ENCODE measurements at regions not wholly inside any gene's neighbourhood (a gene's known extent, or its start where the extent isn't known, plus 50 kb on each side); places are given as distances from the start of the nearest gene placed in this dataset.

- no peak overlapping the region for H2AFZ ChIP-seq (ENCODE audit: low read depth, low read length, poor library complexity, severe bottlenecking)
- no TSS peak for BruUV-seq (replicated peaks)
- DNase-seq (ENCODE audit: low read depth, low spot score), result peak; percentile 24
- H3K9me2 ChIP-seq (ENCODE audit: insufficient read depth), result no peaks in the 10 kb centered on the region
- no peaks in the 10 kb centered on the region for H3K9me3 ChIP-seq (ENCODE audit: control insufficient read depth in 1 of 2, insufficient read depth in 1 of 2, low read depth in 1 of 2, low read length in 2 of 2)
- ChIA-PET CTCF (no interaction called here), POLR2A (no interaction called here), RAD21 (ENCODE audit: low non-redundant PET in 1 of 2, low total read pairs in 2 of 2, uncharacterized antibody in 2 of 2, unreplicated experiment in 2 of 2) (no interaction called here)
- H3K27me3 ChIP-seq (ENCODE audit: insufficient read depth, low read length), result no peaks in the 10 kb centered on the region
- H3K4me1 ChIP-seq (ENCODE audit: control insufficient read depth in 1 of 2, insufficient read depth in 2 of 2, low read length in 2 of 2), result peaks cover 14 to 16% of the 10 kb centered on the region in 2 experiments; a peak in 3 of 4 replicates
- peak overlapping the region; percentile 41; the same call in 1 of the 2 replicates for H3K4me2 ChIP-seq (ENCODE audit: low read length)
- no peaks in the 10 kb centered on the region for H3K36me3 ChIP-seq (ENCODE audit: control insufficient read depth in 1 of 2, insufficient read depth in 2 of 2, low read length in 2 of 2)
- H3K79me2 ChIP-seq (ENCODE audit: insufficient read depth, low read length), result no peaks in the 10 kb centered on the region
- H3K9ac ChIP-seq (ENCODE audit: low read length), result no peak overlapping the region
- H3K27ac ChIP-seq (ENCODE audit: low read depth, low read length), result peak overlapping the region; percentile 24; the same call in 1 of the 2 replicates
- no peak for TF ChIP-seq RAD21 (IDR thresholded peaks at IDR 0.05; ENCODE audit: low read depth)
- peak; percentile 61; the same call in 1 of the 2 replicates for TF ChIP-seq SP1 (IDR thresholded peaks at IDR 0.05; ENCODE audit: low read depth)
- TF ChIP-seq ATF3 (IDR thresholded peaks at IDR 0.05), result no peak
- no peak for TF ChIP-seq SIN3A (IDR thresholded peaks at IDR 0.05; ENCODE audit: low read depth)
- peak; percentile 38; the same call in 1 of the 2 replicates for TF ChIP-seq FOSL1 (IDR thresholded peaks at IDR 0.05; ENCODE audit: low read depth)
- TF ChIP-seq CTCF (IDR thresholded peaks at IDR 0.05 in 2 of 3, conservative IDR thresholded peaks at IDR 0.05 in 1 of 3; ENCODE audit: borderline replicate concordance in 1 of 3, insufficient read depth in 1 of 3, low read depth in 2 of 3, low read length in 2 of 3), result no peak
- TF ChIP-seq CBX3 (IDR thresholded peaks at IDR 0.05; ENCODE audit: low read depth), result peak; percentile 25; the same call in 1 of the 2 replicates
- TF ChIP-seq ZNF274 (IDR thresholded peaks at IDR 0.05; ENCODE audit: low read depth, low read length), result no peak
- no peak for TF ChIP-seq EZH2phosphoT487 (IDR thresholded peaks at IDR 0.05; ENCODE audit: borderline replicate concordance)
- no peak for TF ChIP-seq JUND (IDR thresholded peaks at IDR 0.05)
- TF ChIP-seq EZH2 (IDR thresholded peaks at IDR 0.05), result no peak
- TF ChIP-seq CEBPB (IDR thresholded peaks at IDR 0.05; ENCODE audit: low read depth), result peak; percentile 56; the same call in 1 of the 2 replicates
- H3K4me3 ChIP-seq (replicated peaks in 1 of 2; ENCODE audit: low read depth in 1 of 2, low read length in 2 of 2), result no peak overlapping the region
- intact Hi-C loops (cut with micrococcal nuclease), result no loop called here
- no peaks in the 10 kb centered on the region for H4K20me1 ChIP-seq (ENCODE audit: insufficient read depth)
- peak; percentile 69 for ATAC-seq
These were observed 193.9 kb downstream of the EMP1 start for GRCh38 chr12:13390381-13390861.

Data from HCT116 (cell line).